Right cardiac atrium (tissue), 5 donors: ENCODE measurements at regions not wholly inside any gene's neighbourhood (a gene's known extent, or its start where the extent isn't known, plus 50 kb on each side); places are given as distances from the start of the nearest gene placed in this dataset.
A peak's percentile ranks its signal among the peaks of the same experiment; 100 is the strongest.
"Not testable (repeated sequence)": the region's sequence is repeated elsewhere in the genome, so short reads cannot be mapped to it uniquely, and the experiment has no call there.

ENCODE experiments used
- ATAC-seq, 2 donors: fragments of 200-7000 bp; cut with Tn5 transposase; one replicate each; pipeline versions ENCODE4 v1.8.0 to v1.9.1; 2020; ENCODE audit warnings: moderate library complexity in 2 of 2, mild to moderate bottlenecking in 1 of 2
- DNase-seq, 3 donors: peaks; one replicate each; pipeline ENCODE4 v3.0.0-alpha.2; 2020
- H3K27ac ChIP-seq: one replicate; pipeline ENCODE4 v1.5.1; 2013; ENCODE audit warnings: mild to moderate bottlenecking, low read length, control low read depth, moderate library complexity
- H3K27me3 ChIP-seq: one replicate; pipeline ENCODE4 v1.6.1; 2013; ENCODE audit not compliant: control insufficient read depth, insufficient read depth
- H3K4me1 ChIP-seq: one replicate; pipeline ENCODE4 v1.6.1; 2013; ENCODE audit warnings: low read length; ENCODE audit not compliant: control insufficient read depth, insufficient read depth
- H3K4me3 ChIP-seq: one replicate; pipeline ENCODE4 v1.5.1; 2013; ENCODE audit warnings: low read length, control low read depth
- H3K9me3 ChIP-seq: one replicate; pipeline ENCODE4 v1.6.1; 2013; ENCODE audit warnings: low read length; ENCODE audit not compliant: control insufficient read depth
- WGBS: extraction: QIAGEN DNeasy Blood & Tissue Kit; methylation state at CpG from one replicate; pipeline ENCODE4 v1.1.7; 2013; 5-methylcytosine and 5-hydroxymethylcytosine counted together
- intact Hi-C, 4 donors: fragments of 100-400 bp; cut with DNase I; formaldehyde crosslinking; loops; one replicate each; pipeline versions ENCODE4 v1.11.0 to v1.14.0; 2022 to 2023
- donor health status: healthy with polysubstance abuse.
- donor health status: DM: no; HTN: yes; CAD: no.
- donor health status: DM: no; HTN: no; CAD: no.
- donor health status: DM: no; HTN: yes; CAD: no; lungs with severe emphysema.
- donor health status: DM: yes; HTN: yes; CAD: no.

GRCh38 chr9:40592406-40592805 is 536.1 kb downstream of the FOXD4L6 start:
- 79% methylated on average over 4 of the region's 4 CpGs for WGBS
- H3K4me3 ChIP-seq, H3K27ac ChIP-seq, H3K4me1 ChIP-seq, H3K9me3 ChIP-seq, intact Hi-C loops, H3K27me3 ChIP-seq, ATAC-seq: not testable (repeated sequence)
- DNase-seq, result peak in 2 of 3 donors; percentile 20 to 22

DNA sequence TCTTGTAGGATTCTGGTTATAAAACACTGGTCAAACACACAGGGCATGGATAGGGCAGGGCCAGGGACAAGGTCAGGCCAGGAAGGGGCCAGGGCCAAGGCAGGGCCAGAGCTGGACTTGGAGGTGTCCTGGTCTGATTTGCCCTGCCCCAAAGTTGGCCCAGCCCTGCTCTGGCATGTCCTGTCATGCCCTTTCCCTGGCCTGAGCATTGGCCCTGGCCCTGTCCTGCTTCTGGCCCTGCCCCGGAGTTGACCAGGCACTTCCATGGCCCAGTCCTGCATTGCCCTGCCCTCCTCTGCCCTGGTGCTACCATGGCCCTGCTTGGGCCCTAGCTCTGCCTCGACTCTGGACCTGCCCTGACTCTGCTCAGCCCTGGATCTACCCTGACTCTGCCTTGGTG is 536.6 kb downstream of the FOXD4L6 start:
- H3K9me3 ChIP-seq, H3K4me1 ChIP-seq, H3K27me3 ChIP-seq, ATAC-seq, intact Hi-C loops, H3K4me3 ChIP-seq, H3K27ac ChIP-seq: not testable (repeated sequence)
- WGBS, result 71% methylated on average over 2 of the region's 2 CpGs
- peak in 2 of 3 donors; percentile 31 to 32 for DNase-seq

DNA sequence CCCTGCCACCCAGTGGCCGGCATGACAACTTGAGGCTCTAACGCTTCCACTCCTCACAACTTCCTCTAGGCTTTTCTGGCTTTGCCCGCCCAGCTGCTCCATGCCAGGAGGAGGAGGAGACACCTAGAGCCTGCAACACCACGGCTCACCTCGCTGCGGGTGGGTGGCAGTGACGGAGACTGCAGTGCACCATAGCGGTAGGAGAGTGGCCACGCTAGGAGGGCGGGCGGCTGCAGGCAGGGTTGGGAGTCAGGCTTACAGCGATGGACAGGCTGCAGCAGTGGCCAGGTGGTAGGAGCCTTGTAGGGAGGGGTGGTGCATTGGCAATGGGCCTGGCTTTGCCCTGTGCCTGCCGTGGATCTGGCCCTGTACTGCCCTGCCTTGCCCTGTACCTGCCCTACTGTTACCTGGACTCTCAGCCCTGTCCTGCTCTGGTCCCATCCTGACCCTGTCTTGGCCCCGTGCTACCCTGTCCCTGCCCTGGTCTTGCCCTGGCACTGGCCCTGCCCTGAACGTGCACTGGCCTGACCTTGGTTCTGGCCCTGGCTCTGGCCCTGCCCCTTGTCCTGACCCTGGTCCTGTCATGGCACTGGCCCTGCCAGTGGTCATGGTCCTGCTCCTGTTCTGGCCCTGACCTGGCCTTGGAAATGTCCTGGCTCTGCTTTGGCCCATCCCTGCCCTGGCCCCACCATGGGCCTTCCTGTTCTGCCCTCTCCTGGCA is 540.8 kb downstream of the FOXD4L6 start:
- 94% methylated on average over 14 of the region's 15 CpGs for WGBS
- H3K27ac ChIP-seq, intact Hi-C loops, H3K27me3 ChIP-seq, H3K4me3 ChIP-seq, H3K9me3 ChIP-seq, ATAC-seq, H3K4me1 ChIP-seq: not testable (repeated sequence)
- peak in 2 of 3 donors; percentile 4 to 14 for DNase-seq

DNA sequence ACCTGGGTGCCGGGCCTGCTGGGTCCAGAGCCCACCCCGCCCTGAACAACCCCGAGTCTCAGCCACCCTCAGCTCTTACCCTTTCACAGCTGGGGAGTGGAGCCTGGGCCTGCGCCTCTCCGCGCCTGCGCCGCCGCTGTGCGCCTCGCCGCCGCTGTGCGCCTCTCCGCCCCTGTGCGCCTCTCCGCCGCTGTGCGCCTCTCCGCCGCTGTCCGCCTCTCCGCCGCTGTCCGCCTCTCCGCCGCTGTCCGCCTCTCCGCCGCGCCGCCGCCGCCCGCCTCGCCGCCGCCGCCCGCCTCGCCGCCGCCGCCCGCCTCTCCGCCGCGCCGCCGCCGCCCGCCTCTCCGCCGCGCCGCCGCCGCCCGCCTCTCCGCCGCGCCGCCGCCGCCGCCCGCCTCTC is 544.4 kb downstream of the FOXD4L6 start:
- 73% methylated on average over 33 of the region's 67 CpGs for WGBS
- not testable (repeated sequence) for H3K4me3 ChIP-seq

DNA sequence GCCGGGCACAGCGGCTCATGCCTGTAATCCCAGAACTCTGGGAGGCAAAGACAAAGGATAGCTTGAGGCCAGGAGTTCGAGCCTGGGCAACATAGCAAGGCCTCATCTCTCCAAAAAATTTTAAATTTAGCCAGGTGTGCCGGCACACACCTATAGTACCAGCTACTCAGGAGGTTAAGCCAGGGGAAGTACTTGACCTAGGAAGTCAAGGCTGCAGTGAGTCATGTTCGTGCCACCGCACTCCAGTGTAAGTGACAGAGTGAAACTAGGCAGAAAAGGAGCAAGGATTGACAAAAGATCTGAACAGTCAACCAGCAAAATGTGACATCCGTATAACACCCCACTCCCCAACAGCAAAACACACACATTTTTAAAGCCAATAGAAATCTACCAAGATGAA is 545.3 kb downstream of the FOXD4L6 start:
- ATAC-seq, H3K9me3 ChIP-seq, H3K27me3 ChIP-seq, H3K27ac ChIP-seq, H3K4me3 ChIP-seq, H3K4me1 ChIP-seq, DNase-seq, intact Hi-C loops: not testable (repeated sequence)
- WGBS, result 86% methylated on average over 5 of the region's 7 CpGs

More for the DNA sequence above, 544.4 kb downstream of the FOXD4L6 start:
- H3K9me3 ChIP-seq, intact Hi-C loops, H3K27me3 ChIP-seq, ATAC-seq, H3K27ac ChIP-seq, H3K4me1 ChIP-seq: not testable (repeated sequence)
- DNase-seq, result peak in 2 of 3 donors; percentile 17 to 63

- H3K27me3 ChIP-seq, intact Hi-C loops, H3K4me3 ChIP-seq, ATAC-seq, DNase-seq, H3K27ac ChIP-seq, H3K9me3 ChIP-seq, H3K4me1 ChIP-seq: not testable (repeated sequence)
- WGBS, result 84% methylated on average over 12 of the region's 12 CpGs
These were observed 549.6 kb downstream of the FOXD4L6 start for GRCh38 chr9:40578908-40579307.
